Tibial nerve (tissue), 3 donors: ENCODE measurements at regions not wholly inside any gene's neighbourhood (a gene's known extent, or its start where the extent isn't known, plus 50 kb on each side); places are given as distances from the start of the nearest gene placed in this dataset.

Experiments used
- CTCF ChIP-seq, 5 experiments: fragments of 200-600 bp in 3 of 5; fragments of 450-650 bp in 2 of 5; sonication (generic) in 3 of 5; IDR thresholded peaks; one replicate each; pipeline ENCODE4 v1.5.1; 2016 to 2019; ENCODE audit warnings: antibody characterized with exemption in 5 of 5, mild to moderate bottlenecking in 3 of 5, moderate library complexity in 2 of 5
- POLR2A ChIP-seq, 2 donors: fragments of 450-650 bp; IDR thresholded peaks; one replicate each; pipeline ENCODE4 v1.6.1; 2017; ENCODE audit warnings: antibody characterized with exemption in 2 of 2, mild to moderate bottlenecking in 2 of 2, moderate library complexity in 2 of 2

GRCh38 chr16:60991886-60992285 is 1044.4 kb downstream of the CDH8 start:
- TF ChIP-seq CTCF (IDR thresholded peaks at IDR 0.05) (no peak), POLR2A (IDR thresholded peaks at IDR 0.05) (no peak)
